Panc1 (cell line): ENCODE measurements at regions not wholly inside any gene's neighbourhood (a gene's known extent, or its start where the extent isn't known, plus 50 kb on each side); places are given as distances from the start of the nearest gene placed in this dataset.

ENCODE experiments used
- ATAC-seq: fragments of 200-7000 bp; cut with Tn5 transposase; 2 replicates; pipeline ENCODE4 v1.9.1; 2020; ENCODE audit warnings: mild to moderate bottlenecking, moderate library complexity
- BruUV-seq: library from RNA; stranded (reverse); fragments of 400-500 nt; replicated peaks from 2 replicates; lab custom pipeline; 2021; lab: Mats Ljungman, UMichigan
- CTCF ChIA-PET: fragments of 300-600 bp; sonication (Branson Sonifier 250); formaldehyde crosslinking; loops from one replicate; lab custom pipeline; 2022; ENCODE audit warnings: antibody characterized with exemption; lab: Charles Lee
- POLR2A ChIA-PET: fragments of 300-600 bp; sonication (Branson Sonifier 250); formaldehyde crosslinking; loops from one replicate; lab custom pipeline; 2022; ENCODE audit warnings: antibody characterized with exemption; lab: Charles Lee
- DNase-seq: peaks from one replicate; pipeline ENCODE4 v3.0.0-alpha.2; 2010; ENCODE audit warnings: low read depth, low spot score
- H3K27ac ChIP-seq: 2 replicates; pipeline ENCODE4 v1.5.1; 2011; ENCODE audit warnings: mild to moderate bottlenecking, low read length, inconsistent platforms
- H3K27me3 ChIP-seq: fragments of 200-500 bp; sonication (Bioruptor generic); 2 replicates; pipeline ENCODE4 v1.6.0; 2014; ENCODE audit warnings: low read length, inconsistent platforms; ENCODE audit not compliant: control insufficient read depth, insufficient read depth
- H3K36me3 ChIP-seq: fragments of 200-500 bp; sonication (Bioruptor generic); 2 replicates; pipeline ENCODE4 v1.5.1; 2014; ENCODE audit warnings: inconsistent platforms, mild to moderate bottlenecking, low read length, moderate library complexity; ENCODE audit not compliant: control insufficient read depth, insufficient read depth
- H3K4me1 ChIP-seq: 2 replicates; pipeline ENCODE4 v1.5.1; 2011; ENCODE audit warnings: inconsistent platforms, mild to moderate bottlenecking, low read length, moderate library complexity; ENCODE audit not compliant: control insufficient read depth, insufficient read depth
- H3K4me3 ChIP-seq, 2 experiments: 2 replicates each; pipeline ENCODE4 v1.5.1; 2011 to 2012; ENCODE audit warnings: low read depth in 2 of 2, low read length in 2 of 2, mild to moderate bottlenecking in 2 of 2, inconsistent platforms in 1 of 2, moderate library complexity in 1 of 2
- H3K9me3 ChIP-seq: fragments of 200-500 bp; sonication (Bioruptor generic); 2 replicates; pipeline ENCODE4 v1.5.1; 2014; ENCODE audit warnings: low read depth, mild to moderate bottlenecking, inconsistent platforms, low read length, moderate library complexity; ENCODE audit not compliant: control insufficient read depth, insufficient read depth
- CTCF ChIP-seq: fragments of 450-650 bp; IDR thresholded peaks from 2 replicates; pipeline ENCODE4 v1.5.1; 2017; ENCODE audit warnings: mild to moderate bottlenecking
- POLR2AphosphoS5 ChIP-seq: IDR thresholded peaks from 2 replicates; pipeline ENCODE4 v1.6.1; 2012; ENCODE audit warnings: mild to moderate bottlenecking, low read depth, low read length, moderate library complexity
- REST ChIP-seq, 2 experiments: IDR thresholded peaks; 2 replicates each; pipeline ENCODE4 v1.6.1; 2011 to 2012; ENCODE audit warnings: low read depth in 2 of 2, control low read depth in 1 of 2, low read length in 1 of 2, mild to moderate bottlenecking in 1 of 2, moderate library complexity in 1 of 2; ENCODE audit not compliant: insufficient read depth in 1 of 2
- SIN3A ChIP-seq: IDR thresholded peaks from 2 replicates; pipeline ENCODE4 v1.6.1; 2012; ENCODE audit warnings: low read depth, mild to moderate bottlenecking, low read length, moderate library complexity, borderline replicate concordance; ENCODE audit not compliant: insufficient read depth
- TCF7L2 ChIP-seq: IDR thresholded peaks from 2 replicates; pipeline ENCODE4 v1.6.1; 2011; ENCODE audit warnings: mild to moderate bottlenecking, low read depth, low read length, inconsistent platforms
- in situ Hi-C: cut with HindIII; loops from 2 replicates; pipeline ENCODE4 v1.10.0; 2016; ENCODE audit warnings: low sequenced_read_pairs, low pct_unique_long_range_greater_than_20kb
- intact Hi-C: fragments of 100-400 bp; cut with micrococcal nuclease; formaldehyde crosslinking; loops from one replicate; pipeline ENCODE4 v1.10.0; 2022; ENCODE audit not compliant: unreplicated experiment

DNA sequence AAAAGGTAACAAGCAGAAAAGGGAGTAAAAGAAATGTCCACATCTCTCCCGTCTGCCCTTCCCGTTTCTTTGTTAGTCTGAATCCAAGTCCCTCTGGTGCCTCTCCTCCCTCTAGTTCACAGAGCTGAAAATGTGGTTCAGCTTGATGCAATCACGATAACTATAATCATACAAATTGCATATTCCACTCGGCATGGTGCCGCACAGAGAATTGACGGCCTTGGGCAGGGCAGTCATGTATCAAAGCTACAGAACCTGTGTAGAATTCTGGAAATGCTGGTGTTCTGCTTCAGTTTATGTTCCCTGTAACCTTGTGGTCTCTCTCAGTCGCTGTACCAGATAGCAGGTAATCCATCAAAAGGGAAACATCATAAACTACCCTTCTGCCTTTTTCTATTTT, 562.9 kb upstream of the CBLB start:
- ATAC-seq = no peak
- Histone ChIP-seq H3K27me3 (no peaks in the 10 kb centered on the region), H3K4me1 (no peaks in the 10 kb centered on the region), H3K27ac (no peak overlapping the region), H3K4me3 (no peak overlapping the region), H3K36me3 (no peaks in the 10 kb centered on the region), H3K9me3 (no peaks in the 10 kb centered on the region)
- no TSS peak for BruUV-seq
- intact Hi-C loops = no loop called here
- ChIA-PET CTCF (no interaction called here), POLR2A (interaction anchor here (0.7 kb wide), 1 partner anchor 127 kb away, joined by 3 read pairs; no protein-coding TSS in a partner anchor)
- DNase-seq = no peak
- in situ Hi-C loops = no loop called here
- TF ChIP-seq REST (IDR thresholded peaks at IDR 0.05; ENCODE audit: insufficient read depth in 1 of 2, low read depth in 2 of 2, low read length in 1 of 2) (no peak), SIN3A (no peak), CTCF (no peak), TCF7L2 (no peak), POLR2AphosphoS5 (no peak)

GRCh38 chr3:106435899-106436453, 567.2 kb upstream of the CBLB start:
- Histone ChIP-seq H3K27ac (no peak overlapping the region), H3K4me3 (no peak overlapping the region), H3K4me1 (no peaks in the 10 kb centered on the region), H3K27me3 (no peaks in the 10 kb centered on the region), H3K9me3 (no peaks in the 10 kb centered on the region), H3K36me3 (no peaks in the 10 kb centered on the region)
- intact Hi-C loops = no loop called here
- in situ Hi-C loops = no loop called here
- POLR2A ChIA-PET = no interaction called here
- CTCF ChIA-PET = no interaction called here
- TF ChIP-seq CTCF (no peak), SIN3A (no peak), POLR2AphosphoS5 (no peak), REST (IDR thresholded peaks at IDR 0.05; ENCODE audit: insufficient read depth in 1 of 2, low read depth in 2 of 2, low read length in 1 of 2) (no peak), TCF7L2 (no peak)
- ATAC-seq = no peak
- DNase-seq = no peak
- BruUV-seq = no TSS peak
